Mucosa of gallbladder (tissue), 1 donor: ENCODE measurements at regions not wholly inside any gene's neighbourhood (a gene's known extent, or its start where the extent isn't known, plus 50 kb on each side); places are given as distances from the start of the nearest gene placed in this dataset.
"Not testable (repeated sequence)": the region's sequence is repeated elsewhere in the genome, so short reads cannot be mapped to it uniquely, and the experiment has no call there.

Experiments used
- DNase-seq: peaks from one replicate; pipeline ENCODE4 v3.0.0-alpha.2; 2020; ENCODE audit warnings: low spot score
- donor health status: DM: no; HTN: no; CAD: no.

DNA sequence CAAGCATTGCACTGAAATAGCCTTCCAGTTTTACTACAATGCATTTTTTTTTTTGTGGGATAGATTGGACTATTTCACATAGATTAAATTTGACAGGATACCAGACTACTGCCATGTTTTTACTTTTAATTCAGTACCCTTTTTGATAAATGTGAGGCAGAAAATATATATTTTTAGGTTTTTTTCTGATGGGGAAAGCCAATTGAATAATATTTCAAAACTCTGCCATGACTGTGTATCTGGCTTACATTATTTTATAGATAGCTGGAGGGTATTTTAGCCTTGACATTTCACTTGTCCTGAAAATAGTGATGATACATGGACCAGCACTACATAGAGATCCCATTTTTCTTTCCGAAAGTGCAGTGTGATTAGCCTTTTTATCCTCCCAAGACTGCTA is 133.5 kb upstream of the PRR16 start:
- DNase-seq, result no peak

GRCh38 chr5:120344181-120344580 is 119.9 kb upstream of the PRR16 start:
- DNase-seq, result no peak

- DNase-seq, result no peak
Observed at GRCh38 chr5:120345947-120346346, 118.2 kb upstream of the PRR16 start.

DNA sequence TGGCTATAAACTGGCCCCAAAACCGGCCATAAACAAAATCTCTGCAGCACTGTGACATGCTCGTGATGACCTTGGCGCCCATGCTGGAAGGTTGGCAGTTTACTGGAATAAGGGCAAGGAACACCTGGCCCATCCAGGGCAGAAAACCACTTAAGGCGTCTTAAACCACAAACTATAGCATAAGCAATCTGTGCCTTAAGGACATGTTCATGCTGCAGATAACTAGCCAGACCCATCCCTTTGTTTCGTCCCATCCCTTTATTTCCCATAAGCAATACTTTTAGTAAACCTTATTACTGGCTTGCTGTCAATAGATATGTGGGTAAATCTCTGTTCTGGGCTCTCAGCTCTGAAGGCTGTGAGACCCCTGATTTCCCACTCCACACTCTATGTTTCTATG is 113.0 kb upstream of the PRR16 start:
- DNase-seq, result not testable (repeated sequence)

DNA sequence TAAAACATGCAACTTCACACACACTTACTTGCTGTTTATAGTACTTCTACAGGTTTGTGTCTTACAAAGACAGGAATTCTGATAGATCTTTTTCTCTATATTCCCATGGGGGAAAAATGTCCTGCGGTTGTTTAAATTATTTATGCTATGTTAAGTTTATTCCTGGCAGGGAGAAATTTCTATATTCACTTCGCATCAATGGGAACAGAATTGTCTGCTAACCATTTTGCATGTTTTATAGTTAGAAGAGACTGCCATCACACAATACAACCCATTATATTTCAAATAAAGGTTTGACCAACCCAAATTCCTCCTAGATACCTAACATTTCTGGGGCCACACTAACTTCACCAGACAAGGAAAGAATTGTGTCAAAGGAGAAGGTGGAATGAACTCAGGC is 110.0 kb upstream of the PRR16 start:
- no peak for DNase-seq

GRCh38 chr5:120358949-120359348 is 105.2 kb upstream of the PRR16 start:
- DNase-seq, result no peak

- no peak for DNase-seq
Observed at GRCh38 chr5:120361941-120362340, 102.2 kb upstream of the PRR16 start.

- DNase-seq, result no peak
Observed at GRCh38 chr5:120362426-120362825, 101.7 kb upstream of the PRR16 start.

- DNase-seq, result no peak
Observed at GRCh38 chr5:120365656-120366446, 98.2 kb upstream of the PRR16 start.

- DNase-seq, result no peak
Observed at GRCh38 chr5:120367896-120368634, 96.0 kb upstream of the PRR16 start.

DNA sequence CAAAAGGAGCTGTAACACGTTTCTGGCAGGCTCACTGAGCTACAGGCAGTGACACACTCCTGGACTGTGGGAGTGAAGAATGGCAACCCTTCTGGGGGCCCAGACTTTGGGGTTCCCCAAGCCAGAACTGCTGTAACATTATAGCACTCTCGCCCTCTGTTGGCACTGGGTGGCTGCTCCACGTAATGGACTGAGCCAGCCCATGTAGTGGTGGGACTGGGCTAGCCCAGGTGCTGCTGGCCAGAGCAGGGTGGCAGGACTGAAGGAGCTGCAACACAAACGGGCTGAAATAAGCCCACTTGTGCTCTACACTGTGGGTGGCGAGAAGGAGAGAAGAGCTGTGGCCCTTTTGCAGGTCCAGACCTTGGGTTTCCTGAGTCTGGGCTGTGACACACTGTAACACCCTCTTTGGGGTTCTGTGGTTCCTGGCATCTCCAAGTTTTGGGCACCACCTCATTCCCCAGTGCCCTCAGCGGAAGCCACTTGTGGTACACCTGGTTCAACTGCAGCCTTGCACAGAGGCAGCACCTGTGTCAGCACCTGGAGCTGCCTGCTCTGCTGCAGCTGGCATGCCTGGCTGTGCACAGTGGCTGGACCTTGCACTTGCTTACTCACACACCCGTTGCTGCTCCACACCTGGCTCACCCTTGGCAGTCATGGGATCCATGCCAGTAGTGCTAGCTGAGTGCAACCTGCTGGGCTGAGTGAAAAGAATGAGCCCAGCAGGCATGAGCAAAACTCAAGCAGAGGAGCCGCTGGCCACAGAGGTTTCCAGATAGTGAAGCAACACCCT is 95.0 kb upstream of the PRR16 start:
- DNase-seq, result peak; percentile 87

GRCh38 chr5:120372899-120373298 is 91.2 kb upstream of the PRR16 start:
- peak; percentile 11 for DNase-seq

DNA sequence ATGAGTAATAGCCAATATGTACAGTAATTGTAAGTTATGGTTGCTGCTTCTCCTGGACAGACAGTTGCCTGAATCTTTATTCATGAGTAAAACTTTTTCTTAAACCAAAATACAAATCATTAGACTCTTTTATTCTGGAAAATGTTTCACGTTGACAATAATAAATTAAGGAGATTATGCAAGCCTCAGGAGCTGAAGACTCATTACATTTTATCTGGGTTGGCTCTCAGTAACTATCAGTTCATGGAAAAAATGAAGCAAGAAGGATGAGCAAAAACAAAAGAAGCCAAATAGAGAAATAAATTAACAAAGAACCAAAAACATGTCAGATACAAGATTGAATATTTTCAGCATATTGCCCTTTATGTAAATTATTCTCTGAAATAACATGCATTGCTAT is 88.9 kb upstream of the PRR16 start:
- DNase-seq, result no peak

- no peak for DNase-seq
Observed at GRCh38 chr5:120380644-120381043, 83.5 kb upstream of the PRR16 start.

DNA sequence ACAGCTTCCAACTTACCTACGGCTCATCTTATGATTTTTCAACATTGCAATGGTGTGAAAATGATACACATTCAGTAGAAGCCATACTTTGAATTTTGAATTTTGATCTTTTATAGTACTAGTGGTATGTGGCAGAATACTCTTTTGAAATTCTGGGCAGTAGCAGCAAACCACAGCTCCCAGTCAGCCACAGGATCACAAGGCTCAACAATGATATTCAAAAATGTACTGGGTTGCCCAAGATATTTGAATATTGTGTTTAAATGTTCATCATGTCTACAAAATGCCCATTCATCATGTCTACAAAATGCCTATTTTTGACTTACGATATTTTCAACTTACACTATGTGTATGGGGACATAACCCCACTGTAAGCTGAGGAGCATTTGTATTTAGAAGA is 81.3 kb upstream of the PRR16 start:
- no peak for DNase-seq

- no peak for DNase-seq
Observed at GRCh38 chr5:120386981-120387380, 77.1 kb upstream of the PRR16 start.

DNA sequence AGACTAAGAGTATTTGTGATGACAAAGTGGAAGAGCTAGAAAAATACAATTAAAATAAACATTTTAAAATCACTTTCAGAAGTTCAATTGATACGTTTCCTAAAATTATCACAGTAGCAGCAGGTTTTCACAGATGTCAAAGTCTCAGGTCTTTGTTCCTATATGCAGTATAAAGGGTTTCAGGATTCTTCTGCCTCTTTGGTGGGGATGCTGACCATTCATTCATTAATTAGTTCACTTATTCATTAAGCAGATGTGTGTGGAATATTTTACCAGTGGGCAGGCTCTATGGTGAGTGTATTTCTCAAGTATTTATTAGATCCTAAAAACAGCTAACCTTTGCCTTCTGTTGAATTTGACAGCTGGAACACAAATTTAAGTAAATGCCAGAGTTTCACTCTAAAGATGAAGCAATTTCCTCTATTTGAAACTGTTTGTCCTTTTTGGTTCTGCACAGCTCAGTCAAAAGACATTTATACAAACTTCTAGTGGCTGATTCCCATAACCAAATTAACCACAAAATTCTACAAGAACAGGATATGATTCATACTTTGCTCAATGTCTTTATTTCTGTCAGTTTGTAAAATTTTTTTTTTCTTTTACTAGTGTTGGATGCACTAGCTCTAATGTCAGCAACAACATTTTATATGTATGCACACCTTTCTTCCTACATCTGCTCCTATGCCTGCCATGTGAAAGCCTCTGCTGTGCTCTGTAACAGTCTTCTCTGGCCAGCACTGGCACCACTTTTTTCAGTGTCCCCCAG is 75.9 kb upstream of the PRR16 start:
- no peak for DNase-seq

- DNase-seq, result no peak
Observed at GRCh38 chr5:120394259-120394658, 69.8 kb upstream of the PRR16 start.

- DNase-seq, result no peak
Observed at GRCh38 chr5:120396186-120396585, 67.9 kb upstream of the PRR16 start.

DNA sequence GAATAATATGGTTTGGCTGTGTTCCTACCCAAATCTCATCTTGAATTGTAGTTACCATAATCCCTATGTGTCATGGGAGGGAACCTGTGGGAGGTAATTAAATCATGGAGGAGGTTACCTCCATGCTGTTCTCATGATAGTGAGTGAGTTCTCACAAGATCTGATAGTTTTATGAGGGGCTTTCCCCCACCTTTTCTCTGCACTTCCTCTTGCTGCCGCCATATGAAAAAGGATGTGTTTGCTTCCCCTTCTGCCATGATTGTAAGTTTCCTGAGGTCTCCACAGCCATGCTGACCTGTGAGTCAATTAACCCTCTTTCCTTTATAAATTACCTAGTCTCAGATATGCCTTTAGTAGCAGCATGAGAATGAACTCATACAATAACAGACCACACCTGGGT is 63.7 kb upstream of the PRR16 start:
- DNase-seq, result no peak

DNA sequence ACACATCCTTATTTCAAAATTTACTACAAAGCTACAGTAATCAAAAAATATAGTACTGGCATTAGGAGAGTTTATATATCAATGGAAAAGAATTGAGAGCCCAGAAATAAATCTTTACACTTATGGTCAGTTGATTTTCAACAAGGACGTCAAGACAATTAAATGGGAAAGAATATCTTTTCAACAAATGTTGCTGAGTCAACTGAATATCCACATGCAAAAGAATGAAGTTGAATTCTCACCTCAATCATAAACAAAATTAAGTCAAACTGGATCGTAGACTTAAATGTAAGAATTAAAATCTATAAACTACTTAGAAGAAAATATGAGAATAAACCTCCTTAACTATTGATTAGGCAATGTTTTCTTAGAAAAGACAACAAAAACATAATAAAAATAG is 61.5 kb upstream of the PRR16 start:
- DNase-seq, result no peak
